C4-2B (cell line): ENCODE measurements at regions not wholly inside any gene's neighbourhood (a gene's known extent, or its start where the extent isn't known, plus 50 kb on each side); places are given as distances from the start of the nearest gene placed in this dataset.

Experiments used
- ZFX ChIP-seq: fragments of 450-650 bp; IDR thresholded peaks from 2 replicates; pipeline ENCODE4 v1.6.1; 2017
- TF ChIP-seq, protein P1 (sequence below): fragments of 450-650 bp; conservative IDR thresholded peaks from 2 replicates; pipeline ENCODE4 v1.5.1; 2017; ENCODE audit warnings: mild to moderate bottlenecking

DNA sequence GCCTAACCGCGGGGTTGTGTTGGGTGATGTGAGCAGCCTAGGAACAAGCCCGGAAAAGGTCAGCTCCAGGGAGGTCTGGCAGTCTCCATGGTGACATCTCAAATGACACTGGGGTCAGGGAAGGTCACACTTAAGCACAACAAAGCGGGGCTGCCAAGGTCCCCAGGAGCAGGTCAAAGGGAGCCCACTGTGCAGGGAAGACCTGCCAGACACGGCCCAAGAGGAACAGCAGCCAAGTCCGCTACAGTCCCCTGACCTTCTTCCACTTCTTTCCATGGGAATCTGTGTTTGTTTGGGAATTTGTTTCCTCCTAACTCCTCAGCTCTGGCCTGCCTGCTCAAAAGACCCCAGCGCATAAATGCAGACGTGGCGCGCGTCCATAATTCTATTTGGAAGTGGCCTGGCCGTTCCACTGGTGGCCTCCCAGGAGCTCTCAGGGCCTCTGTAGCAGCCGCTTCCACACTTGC, 232.1 kb upstream of the COPS8 start:
- TF ChIP-seq, protein P1, sequence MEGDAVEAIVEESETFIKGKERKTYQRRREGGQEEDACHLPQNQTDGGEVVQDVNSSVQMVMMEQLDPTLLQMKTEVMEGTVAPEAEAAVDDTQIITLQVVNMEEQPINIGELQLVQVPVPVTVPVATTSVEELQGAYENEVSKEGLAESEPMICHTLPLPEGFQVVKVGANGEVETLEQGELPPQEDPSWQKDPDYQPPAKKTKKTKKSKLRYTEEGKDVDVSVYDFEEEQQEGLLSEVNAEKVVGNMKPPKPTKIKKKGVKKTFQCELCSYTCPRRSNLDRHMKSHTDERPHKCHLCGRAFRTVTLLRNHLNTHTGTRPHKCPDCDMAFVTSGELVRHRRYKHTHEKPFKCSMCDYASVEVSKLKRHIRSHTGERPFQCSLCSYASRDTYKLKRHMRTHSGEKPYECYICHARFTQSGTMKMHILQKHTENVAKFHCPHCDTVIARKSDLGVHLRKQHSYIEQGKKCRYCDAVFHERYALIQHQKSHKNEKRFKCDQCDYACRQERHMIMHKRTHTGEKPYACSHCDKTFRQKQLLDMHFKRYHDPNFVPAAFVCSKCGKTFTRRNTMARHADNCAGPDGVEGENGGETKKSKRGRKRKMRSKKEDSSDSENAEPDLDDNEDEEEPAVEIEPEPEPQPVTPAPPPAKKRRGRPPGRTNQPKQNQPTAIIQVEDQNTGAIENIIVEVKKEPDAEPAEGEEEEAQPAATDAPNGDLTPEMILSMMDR = no peak
- TF ChIP-seq ZFX = no peak
